Nephron progenitor cell (in vitro differentiated cells): ENCODE measurements at regions not wholly inside any gene's neighbourhood (a gene's known extent, or its start where the extent isn't known, plus 50 kb on each side); places are given as distances from the start of the nearest gene placed in this dataset.
"Not testable (repeated sequence)": the region's sequence is repeated elsewhere in the genome, so short reads cannot be mapped to it uniquely, and the experiment has no call there.

Experiments
- DNase-seq: peaks from one replicate; pipeline ENCODE4 v3.0.0; 2021
- H3K27ac Mint-ChIP-seq: 2 replicates; pipeline ENCODE4 v1.8.0; 2021; ENCODE audit warnings: mild to moderate bottlenecking, moderate library complexity, mixed read lengths
- H3K27me3 Mint-ChIP-seq: 2 replicates; pipeline ENCODE4 v1.8.0; 2021; ENCODE audit warnings: mild to moderate bottlenecking, low read depth, mixed read lengths; ENCODE audit not compliant: poor library complexity
- H3K36me3 Mint-ChIP-seq: 2 replicates; pipeline ENCODE4 v1.8.0; 2021; ENCODE audit warnings: low read depth, mixed read lengths
- H3K4me1 Mint-ChIP-seq: 2 replicates; pipeline ENCODE4 v1.8.0; 2021; ENCODE audit warnings: mixed read lengths
- H3K4me3 Mint-ChIP-seq: 2 replicates; pipeline ENCODE4 v1.8.0; 2021; ENCODE audit warnings: mild to moderate bottlenecking, moderate library complexity, mixed read lengths
- H3K9me3 Mint-ChIP-seq: 2 replicates; pipeline ENCODE4 v1.8.0; 2021; ENCODE audit warnings: mild to moderate bottlenecking, moderate library complexity, mixed read lengths
- CTCF ChIP-seq: fragments of 200-600 bp; sonication (generic); IDR thresholded peaks from 2 replicates; pipeline ENCODE4 v1.5.0; 2021; ENCODE audit warnings: antibody characterized with exemption

DNA sequence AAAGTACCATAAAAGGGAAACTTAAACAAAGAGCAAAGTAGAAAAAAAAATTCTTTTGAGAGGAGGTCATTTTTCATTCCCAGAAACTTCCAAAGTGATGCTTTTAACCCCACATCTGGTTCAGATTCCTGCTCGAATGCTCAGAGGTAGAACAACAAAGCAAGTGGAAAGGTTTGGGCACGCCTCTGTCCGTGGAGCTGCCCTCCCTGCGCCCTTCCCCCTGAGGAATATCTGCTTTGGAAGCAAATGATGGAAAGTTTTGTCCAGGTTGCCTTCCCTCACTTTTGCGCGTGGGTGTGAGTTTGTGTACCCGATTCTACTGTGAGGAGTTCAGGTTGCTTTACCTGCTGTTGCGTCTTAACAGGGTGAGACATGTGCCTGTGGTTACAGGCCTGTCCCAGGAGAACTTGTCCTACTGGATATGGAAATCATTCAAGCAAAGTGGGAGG, 110.2 kb downstream of the KLF5 start:
- peak overlapping the region; percentile 62 for H3K27ac Mint-ChIP-seq
- no peaks in the 10 kb centered on the region for H3K9me3 Mint-ChIP-seq
- TF ChIP-seq CTCF, result no peak
- no peaks in the 10 kb centered on the region for H3K36me3 Mint-ChIP-seq
- H3K4me3 Mint-ChIP-seq, result no peak overlapping the region
- no peaks in the 10 kb centered on the region for H3K27me3 Mint-ChIP-seq
- peaks cover 27% of the 10 kb centered on the region for H3K4me1 Mint-ChIP-seq
- DNase-seq, result no peak

DNA sequence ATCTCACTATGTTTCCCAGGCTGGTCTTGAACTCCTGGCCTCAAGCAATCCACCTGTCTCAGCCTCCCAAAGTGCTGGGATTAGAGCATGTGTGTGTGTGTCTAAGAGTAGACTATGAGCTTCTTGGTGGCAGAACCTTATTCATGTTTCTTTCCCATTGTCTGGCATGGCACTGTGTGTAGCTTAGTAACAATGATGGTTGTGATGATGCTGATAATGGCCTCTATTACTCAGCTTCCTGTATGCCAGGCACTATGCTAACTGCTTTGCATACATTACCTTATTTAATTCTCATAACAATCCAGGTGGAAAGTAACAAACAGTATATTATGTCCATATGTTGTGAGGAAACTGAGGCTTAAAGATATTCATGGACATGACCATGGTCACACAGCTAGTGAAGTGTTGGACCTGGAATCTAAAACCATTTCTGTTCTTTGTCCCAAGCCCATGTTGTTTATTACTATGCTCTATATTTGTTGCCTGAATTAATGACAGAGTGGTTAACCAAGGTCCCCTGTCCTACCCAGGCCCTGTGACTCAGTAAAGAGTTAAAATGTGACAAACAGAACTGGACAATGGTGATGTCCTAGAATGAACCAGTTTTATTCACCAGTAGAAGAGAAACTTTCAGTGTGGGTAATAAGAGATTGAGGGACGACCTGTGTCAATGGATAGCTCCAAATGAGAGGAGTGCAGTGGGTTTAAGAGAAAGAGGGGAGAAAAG, 109.6 kb downstream of the KLF5 start:
- Mint-ChIP-seq H3K9me3 (no peaks in the 10 kb centered on the region), H3K36me3 (no peaks in the 10 kb centered on the region), H3K4me3 (no peak overlapping the region), H3K27ac (peak overlapping the region; percentile 62), H3K4me1 (peaks cover 25% of the 10 kb centered on the region), H3K27me3 (no peaks in the 10 kb centered on the region)
- no peak for TF ChIP-seq CTCF
- no peak for DNase-seq

GRCh38 chr13:73167028-73167820, 108.4 kb downstream of the KLF5 start:
- no peak for TF ChIP-seq CTCF
- Mint-ChIP-seq H3K4me3 (no peak overlapping the region), H3K27me3 (no peaks in the 10 kb centered on the region), H3K36me3 (no peaks in the 10 kb centered on the region), H3K27ac (no peak overlapping the region), H3K9me3 (no peaks in the 10 kb centered on the region), H3K4me1 (peaks cover 16% of the 10 kb centered on the region)
- DNase-seq, result no peak

- no peaks in the 10 kb centered on the region for H3K36me3 Mint-ChIP-seq
- no peak for TF ChIP-seq CTCF
- no peak overlapping the region for H3K4me3 Mint-ChIP-seq
- H3K27ac Mint-ChIP-seq, result peak overlapping the region; percentile 5
- no peak for DNase-seq
- no peaks in the 10 kb centered on the region for H3K27me3 Mint-ChIP-seq
- H3K9me3 Mint-ChIP-seq, result no peaks in the 10 kb centered on the region
- H3K4me1 Mint-ChIP-seq, result peaks cover 16% of the 10 kb centered on the region
Observed at GRCh38 chr13:73166204-73166603, 107.4 kb downstream of the KLF5 start.

DNA sequence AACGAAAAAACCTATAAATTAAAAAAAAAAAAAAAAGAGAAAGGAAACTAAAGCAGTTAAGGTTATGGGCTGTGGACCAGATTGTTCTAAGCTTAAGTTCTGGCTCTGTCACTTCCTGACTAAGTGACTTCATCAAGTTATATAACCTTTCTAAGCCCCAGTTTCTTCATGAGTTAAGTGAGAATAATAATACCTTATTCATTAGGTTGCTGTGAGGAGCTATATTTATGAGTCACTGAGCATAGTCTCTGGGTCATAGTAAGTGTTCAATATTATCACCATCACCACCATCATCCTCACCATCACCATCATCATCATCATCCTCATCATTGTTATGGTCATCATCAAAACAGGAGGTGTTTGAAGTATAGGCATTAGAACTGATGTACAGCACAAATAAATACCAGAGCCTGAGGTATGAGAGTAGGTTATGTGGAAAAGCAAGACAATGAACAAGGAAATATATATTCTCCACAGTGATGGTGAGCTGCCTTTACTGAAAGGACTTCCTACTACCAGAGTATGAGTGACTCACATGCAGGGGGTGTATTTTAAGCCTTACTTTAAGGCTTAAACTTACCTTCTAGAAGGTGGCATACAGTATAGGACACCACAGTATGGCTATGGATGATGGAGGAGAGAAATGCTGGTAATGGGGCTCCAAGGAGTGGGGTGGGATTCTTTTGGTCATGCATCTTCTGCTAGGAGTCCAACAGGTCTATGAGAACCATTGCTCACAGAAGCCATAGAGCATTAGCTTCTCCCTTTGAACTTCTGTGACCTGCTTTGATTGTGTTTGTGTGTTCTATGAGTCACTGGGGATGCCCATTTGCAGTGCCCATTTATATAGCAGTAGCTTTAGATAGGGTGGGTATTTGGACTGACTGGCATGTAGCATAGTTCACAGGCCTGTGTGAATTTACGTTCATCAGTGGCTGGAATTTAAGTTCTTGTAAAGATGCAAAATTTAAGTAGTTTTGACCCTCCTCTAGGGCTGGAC, 104.4 kb downstream of the KLF5 start:
- no peak for TF ChIP-seq CTCF
- Mint-ChIP-seq H3K36me3 (no peaks in the 10 kb centered on the region), H3K27me3 (no peaks in the 10 kb centered on the region), H3K4me1 (no peaks in the 10 kb centered on the region), H3K4me3 (no peak overlapping the region), H3K9me3 (peaks cover 13% of the 10 kb centered on the region), H3K27ac (no peak overlapping the region)
- DNase-seq, result no peak

GRCh38 chr13:73160371-73161031, 101.7 kb downstream of the KLF5 start:
- not testable (repeated sequence) for H3K4me3 Mint-ChIP-seq, H3K27me3 Mint-ChIP-seq

More at GRCh38 chr13:73160371-73161031, 101.7 kb downstream of the KLF5 start:
- not testable (repeated sequence) for H3K4me1 Mint-ChIP-seq, H3K36me3 Mint-ChIP-seq, H3K27ac Mint-ChIP-seq, DNase-seq
- H3K9me3 Mint-ChIP-seq, result peaks cover 13% of the 10 kb centered on the region
